Activated CD8-positive, alpha-beta memory T cell treated with anti-CD3 and anti-CD28 coated beads, Interleukin-2, amount 10 ng/mL, durations not matched to agents 7 days and 5 days (primary cell): ENCODE measurements at regions not wholly inside any gene's neighbourhood (a gene's known extent, or its start where the extent isn't known, plus 50 kb on each side); places are given as distances from the start of the nearest gene placed in this dataset.
"Not testable (repeated sequence)": the region's sequence is repeated elsewhere in the genome, so short reads cannot be mapped to it uniquely, and the experiment has no call there.

Experiments used
- ATAC-seq: fragments of 150-1000 bp; cut with Tn5 transposase; one replicate; pipeline ENCODE4 v1.10.0; 2021; ENCODE audit warnings: moderate library complexity
- CTCF ChIA-PET: fragments of 350-600 bp; sonication (Branson Sonifier 250); formaldehyde crosslinking; loops from one replicate; lab custom pipeline; 2021; ENCODE audit warnings: antibody characterized with exemption; lab: Charles Lee
- DNase-seq: peaks from one replicate; pipeline ENCODE4 v3.0.0-alpha.2; 2020
- H3K27ac Mint-ChIP-seq: one replicate; pipeline ENCODE4 v1.8.0; 2021; ENCODE audit warnings: mild to moderate bottlenecking, mixed read lengths
- H3K27me3 Mint-ChIP-seq: one replicate; pipeline ENCODE4 v1.8.0; 2021; ENCODE audit warnings: mixed read lengths
- H3K36me3 Mint-ChIP-seq: one replicate; pipeline ENCODE4 v1.8.0; 2021; ENCODE audit warnings: mild to moderate bottlenecking, mixed read lengths
- H3K4me1 Mint-ChIP-seq: one replicate; pipeline ENCODE4 v1.8.0; 2021; ENCODE audit warnings: mixed read lengths
- H3K4me3 Mint-ChIP-seq: one replicate; pipeline ENCODE4 v1.8.0; 2021; ENCODE audit warnings: mild to moderate bottlenecking, moderate library complexity, mixed read lengths
- H3K9me3 Mint-ChIP-seq: one replicate; pipeline ENCODE4 v1.8.0; 2022; ENCODE audit warnings: low read depth, mixed read lengths

DNA sequence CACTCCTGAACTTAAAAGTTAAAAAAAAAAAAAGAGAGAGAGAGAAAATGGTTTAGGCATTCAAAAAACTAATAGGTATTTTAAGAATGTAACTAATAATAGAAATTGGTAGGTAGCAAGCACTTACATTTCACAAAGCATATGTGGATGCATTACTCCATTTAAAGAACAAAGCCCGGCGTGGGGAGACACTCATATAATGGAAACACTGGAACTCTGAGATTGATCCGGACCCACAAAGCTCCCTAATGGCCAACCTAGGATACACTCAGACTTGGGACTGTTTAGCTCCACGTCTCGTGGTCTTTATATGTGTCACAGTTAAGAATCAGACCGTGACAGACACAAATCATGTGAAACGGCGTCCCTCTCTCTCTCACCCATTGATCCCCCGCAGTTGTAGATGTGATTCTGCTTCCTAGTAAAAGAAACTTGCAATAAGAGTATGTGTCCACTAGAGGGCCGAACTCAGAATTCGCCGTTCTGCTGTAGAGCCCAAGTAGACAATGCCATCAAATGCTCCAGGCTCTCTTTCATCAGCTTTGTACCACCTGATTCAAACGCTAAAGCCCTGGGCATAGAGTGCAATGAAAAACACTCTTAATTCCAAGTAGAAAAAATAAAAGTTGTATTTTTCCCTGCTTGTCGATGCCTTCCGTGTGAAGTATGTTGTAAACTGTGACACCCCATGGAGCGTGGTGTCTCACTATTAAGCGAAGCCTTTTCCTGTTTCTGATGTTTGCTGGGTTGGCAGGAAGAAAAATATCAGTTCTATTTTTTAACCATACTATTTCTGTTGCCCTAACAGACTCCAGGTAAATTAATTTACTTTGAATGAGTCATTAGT lies 429.0 kb upstream of the MTPN start:
- CTCF ChIA-PET, result interaction anchor here (1.0 kb wide), 1 partner anchor 13 kb away, joined by 3 read pairs; no protein-coding TSS in a partner anchor
- H3K4me3 Mint-ChIP-seq, result no peak overlapping the region
- no peaks in the 10 kb centered on the region for H3K27me3 Mint-ChIP-seq
- H3K4me1 Mint-ChIP-seq, result peaks cover 2% of the 10 kb centered on the region
- DNase-seq (peak; percentile 41), ATAC-seq (peak; percentile 49)
- no peaks in the 10 kb centered on the region for H3K36me3 Mint-ChIP-seq
- no peak overlapping the region for H3K27ac Mint-ChIP-seq
- H3K9me3 Mint-ChIP-seq, result no peaks in the 10 kb centered on the region

- Mint-ChIP-seq H3K4me1 (peaks cover 2% of the 10 kb centered on the region), H3K36me3 (no peaks in the 10 kb centered on the region), H3K4me3 (no peak overlapping the region), H3K27ac (no peak overlapping the region), H3K9me3 (no peaks in the 10 kb centered on the region), H3K27me3 (no peaks in the 10 kb centered on the region)
- no peak for ATAC-seq
- no peak for DNase-seq
- CTCF ChIA-PET, result no interaction called here
Measured at GRCh38 chr7:136403591-136403990, 426.4 kb upstream of the MTPN start.

- no peaks in the 10 kb centered on the region for H3K9me3 Mint-ChIP-seq
- DNase-seq (no peak), ATAC-seq (no peak)
- no peaks in the 10 kb centered on the region for H3K27me3 Mint-ChIP-seq
- H3K27ac Mint-ChIP-seq, result no peak overlapping the region
- no peaks in the 10 kb centered on the region for H3K36me3 Mint-ChIP-seq
- H3K4me3 Mint-ChIP-seq, result no peak overlapping the region
- no peaks in the 10 kb centered on the region for H3K4me1 Mint-ChIP-seq
- CTCF ChIA-PET, result no interaction called here
Measured at GRCh38 chr7:136400877-136401276, 423.7 kb upstream of the MTPN start.

- Mint-ChIP-seq H3K4me1 (no peaks in the 10 kb centered on the region), H3K36me3 (no peaks in the 10 kb centered on the region), H3K27me3 (no peaks in the 10 kb centered on the region), H3K27ac (no peak overlapping the region), H3K9me3 (no peaks in the 10 kb centered on the region), H3K4me3 (no peak overlapping the region)
- CTCF ChIA-PET, result no interaction called here
- DNase-seq (no peak), ATAC-seq (no peak)
Measured at GRCh38 chr7:136399385-136399784, 422.2 kb upstream of the MTPN start.

DNA sequence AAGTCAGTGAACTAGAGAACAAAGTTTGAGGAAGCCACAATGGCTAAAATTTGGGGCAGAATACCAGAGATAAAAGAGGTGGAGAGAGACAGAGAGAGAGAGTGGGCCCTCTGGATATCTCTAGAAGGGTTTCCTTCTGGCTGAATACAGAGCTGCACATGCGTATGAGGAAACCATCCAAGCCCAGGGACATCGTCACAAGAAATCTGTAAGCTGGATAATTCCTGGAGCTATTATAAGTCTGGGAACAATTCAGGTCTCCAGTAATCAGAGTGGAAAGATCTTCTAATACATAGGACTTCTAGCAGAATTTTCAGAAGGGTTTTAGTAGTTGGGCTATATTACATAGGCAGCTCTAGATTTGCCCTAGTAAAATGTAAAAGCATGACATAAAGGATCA lies 415.7 kb upstream of the MTPN start:
- no peak overlapping the region for H3K4me3 Mint-ChIP-seq
- no peaks in the 10 kb centered on the region for H3K4me1 Mint-ChIP-seq
- H3K27me3 Mint-ChIP-seq, result no peaks in the 10 kb centered on the region
- CTCF ChIA-PET, result interaction anchor here (1.4 kb wide), 1 partner anchor 14 kb away, joined by 3 read pairs; no protein-coding TSS in a partner anchor
- DNase-seq, result no peak
- H3K9me3 Mint-ChIP-seq, result no peaks in the 10 kb centered on the region
- no peak overlapping the region for H3K27ac Mint-ChIP-seq
- ATAC-seq, result no peak
- H3K36me3 Mint-ChIP-seq, result no peaks in the 10 kb centered on the region

GRCh38 chr7:136391371-136391770 lies 414.2 kb upstream of the MTPN start:
- Mint-ChIP-seq H3K4me3 (no peak overlapping the region), H3K27me3 (no peaks in the 10 kb centered on the region), H3K27ac (no peak overlapping the region), H3K9me3 (no peaks in the 10 kb centered on the region), H3K36me3 (no peaks in the 10 kb centered on the region), H3K4me1 (no peaks in the 10 kb centered on the region)
- DNase-seq (no peak), ATAC-seq (no peak)
- CTCF ChIA-PET, result no interaction called here

GRCh38 chr7:136389933-136390332 lies 412.8 kb upstream of the MTPN start:
- H3K36me3 Mint-ChIP-seq, result no peaks in the 10 kb centered on the region
- H3K27ac Mint-ChIP-seq, result no peak overlapping the region
- no peak overlapping the region for H3K4me3 Mint-ChIP-seq
- CTCF ChIA-PET, result no interaction called here
- no peaks in the 10 kb centered on the region for H3K9me3 Mint-ChIP-seq
- DNase-seq (no peak), ATAC-seq (no peak)
- no peaks in the 10 kb centered on the region for H3K4me1 Mint-ChIP-seq
- no peaks in the 10 kb centered on the region for H3K27me3 Mint-ChIP-seq

DNA sequence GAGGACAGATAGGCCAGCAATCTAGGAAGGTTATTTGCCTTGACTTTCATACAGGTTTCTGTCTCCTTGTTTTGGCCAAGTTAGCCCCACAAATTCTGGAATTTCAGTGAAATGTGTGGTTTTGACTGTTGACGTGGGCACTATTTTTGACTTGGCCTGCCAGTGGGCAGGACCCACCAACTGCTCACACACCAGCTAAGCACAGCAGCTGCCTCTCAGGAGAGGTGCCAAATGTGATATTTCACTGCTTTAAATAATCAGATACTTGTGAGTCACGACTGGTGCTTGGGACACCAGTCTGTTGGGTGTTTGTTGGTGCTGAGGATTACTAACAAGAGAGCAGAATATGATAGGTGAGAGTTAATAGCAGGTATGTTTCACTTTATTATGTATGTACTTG lies 409.7 kb upstream of the MTPN start:
- Mint-ChIP-seq H3K27me3 (no peaks in the 10 kb centered on the region), H3K4me3 (no peak overlapping the region), H3K36me3 (no peaks in the 10 kb centered on the region), H3K27ac (no peak overlapping the region), H3K4me1 (no peaks in the 10 kb centered on the region), H3K9me3 (no peaks in the 10 kb centered on the region)
- CTCF ChIA-PET, result no interaction called here
- ATAC-seq (no peak), DNase-seq (no peak)

DNA sequence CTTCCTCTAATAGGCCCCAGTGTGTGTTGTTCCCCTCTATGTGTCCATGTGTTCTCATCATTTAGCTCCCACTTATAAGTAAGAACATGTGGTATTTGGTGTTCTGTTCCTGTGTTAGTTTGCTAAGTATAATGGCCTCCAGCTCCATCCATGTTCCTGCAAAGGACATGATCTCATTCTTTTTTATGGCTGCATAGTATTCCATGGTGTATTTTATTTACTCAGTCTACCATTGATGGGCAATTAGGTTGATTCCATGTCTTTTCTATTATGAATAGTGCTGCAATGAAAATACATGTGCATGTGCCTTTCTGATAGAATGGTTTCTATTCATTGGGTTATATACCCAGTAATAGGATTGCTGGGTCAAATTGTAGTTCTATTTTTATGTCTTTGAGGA lies 394.2 kb upstream of the MTPN start:
- H3K36me3 Mint-ChIP-seq, H3K4me3 Mint-ChIP-seq, CTCF ChIA-PET: not testable (repeated sequence)

DNA sequence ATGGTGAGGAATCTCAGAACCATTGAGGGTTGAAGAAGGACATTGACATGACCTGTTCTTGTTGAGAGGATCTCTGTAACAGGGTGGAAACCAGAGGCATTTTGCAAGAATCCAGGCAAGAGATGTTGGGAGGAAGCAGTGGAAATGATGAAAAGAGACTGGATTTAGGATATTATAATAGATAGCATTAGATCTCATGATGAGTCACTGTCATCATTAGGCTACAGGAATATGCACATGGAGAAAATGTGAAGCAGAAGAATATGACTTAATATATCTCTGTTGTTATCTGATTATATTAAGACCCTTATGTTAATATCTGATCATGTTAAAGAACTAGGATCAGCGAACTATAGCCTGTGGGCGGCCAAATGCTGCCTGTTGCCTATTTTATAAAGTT lies 393.0 kb upstream of the MTPN start:
- no peaks in the 10 kb centered on the region for H3K9me3 Mint-ChIP-seq
- CTCF ChIA-PET, result no interaction called here
- H3K27me3 Mint-ChIP-seq, result no peaks in the 10 kb centered on the region
- no peaks in the 10 kb centered on the region for H3K36me3 Mint-ChIP-seq
- H3K4me1 Mint-ChIP-seq, result no peaks in the 10 kb centered on the region
- H3K27ac Mint-ChIP-seq, result no peak overlapping the region
- H3K4me3 Mint-ChIP-seq, result no peak overlapping the region
- ATAC-seq (no peak), DNase-seq (no peak)

More for the DNA sequence above, 394.2 kb upstream of the MTPN start:
- not testable (repeated sequence) for H3K9me3 Mint-ChIP-seq, DNase-seq, H3K27ac Mint-ChIP-seq, H3K27me3 Mint-ChIP-seq, ATAC-seq, H3K4me1 Mint-ChIP-seq

DNA sequence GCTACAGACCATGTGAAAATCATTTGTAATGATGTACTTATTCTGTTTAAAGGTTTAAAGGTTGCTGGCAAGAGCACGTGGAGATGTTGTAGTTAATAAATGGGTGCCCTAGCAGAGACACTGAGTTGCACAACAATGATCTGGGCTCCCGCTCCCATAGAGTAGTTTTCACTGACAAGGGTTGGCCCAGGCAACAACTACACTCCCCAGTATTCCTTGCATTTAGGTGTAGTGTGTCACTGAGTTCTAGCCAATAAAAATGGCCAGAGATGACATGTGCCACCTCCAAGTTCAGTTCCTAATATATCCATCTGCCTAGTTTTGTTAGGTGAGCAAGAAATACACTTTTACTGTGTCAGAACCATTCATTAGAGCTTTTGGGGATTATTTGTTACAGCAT lies 392.1 kb upstream of the MTPN start:
- Mint-ChIP-seq H3K9me3 (no peaks in the 10 kb centered on the region), H3K36me3 (no peaks in the 10 kb centered on the region), H3K4me1 (no peaks in the 10 kb centered on the region), H3K27me3 (no peaks in the 10 kb centered on the region), H3K27ac (no peak overlapping the region), H3K4me3 (no peak overlapping the region)
- no peak for DNase-seq
- CTCF ChIA-PET, result no interaction called here
- ATAC-seq, result no peak

GRCh38 chr7:136359333-136359903 lies 382.3 kb upstream of the MTPN start:
- no peaks in the 10 kb centered on the region for H3K9me3 Mint-ChIP-seq
- CTCF ChIA-PET, result no interaction called here

GRCh38 chr7:136353287-136353686 lies 376.1 kb upstream of the MTPN start:
- no peaks in the 10 kb centered on the region for H3K9me3 Mint-ChIP-seq
- ATAC-seq (no peak), DNase-seq (no peak)
- no peak overlapping the region for H3K4me3 Mint-ChIP-seq
- CTCF ChIA-PET, result no interaction called here
- H3K27ac Mint-ChIP-seq, result no peak overlapping the region
- H3K27me3 Mint-ChIP-seq, result no peaks in the 10 kb centered on the region
- no peaks in the 10 kb centered on the region for H3K4me1 Mint-ChIP-seq
- H3K36me3 Mint-ChIP-seq, result no peaks in the 10 kb centered on the region

More at GRCh38 chr7:136359333-136359903, 382.3 kb upstream of the MTPN start:
- no peaks in the 10 kb centered on the region for H3K4me1 Mint-ChIP-seq
- no peak overlapping the region for H3K27ac Mint-ChIP-seq
- no peak overlapping the region for H3K4me3 Mint-ChIP-seq
- ATAC-seq, result no peak
- H3K36me3 Mint-ChIP-seq, result no peaks in the 10 kb centered on the region
- DNase-seq, result no peak
- H3K27me3 Mint-ChIP-seq, result no peaks in the 10 kb centered on the region

- ATAC-seq (no peak), DNase-seq (no peak)
- Mint-ChIP-seq H3K27me3 (no peaks in the 10 kb centered on the region), H3K36me3 (no peaks in the 10 kb centered on the region), H3K4me1 (no peaks in the 10 kb centered on the region), H3K4me3 (no peak overlapping the region), H3K9me3 (no peaks in the 10 kb centered on the region), H3K27ac (no peak overlapping the region)
- CTCF ChIA-PET, result no interaction called here
Measured at GRCh38 chr7:136348542-136349192, 371.5 kb upstream of the MTPN start.
